Natural killer cell treated with Interleukin-12 subunit alpha and Interleukin-12 subunit beta and Interleukin-15 and Interleukin-18, amount 100 ng/mL, for 72 hours (primary cell): ENCODE measurements at regions not wholly inside any gene's neighbourhood (a gene's known extent, or its start where the extent isn't known, plus 50 kb on each side); places are given as distances from the start of the nearest gene placed in this dataset.

Experiments
- ATAC-seq, 2 donors: fragments of 150-1000 bp; cut with Tn5 transposase in 1 of 2; sonication (Bioruptor Pico), chemical (Tn5 transposase) in 1 of 2; 2 replicates each; pipeline ENCODE4 v1.10.0; 2021
- DNase-seq: peaks from one replicate; pipeline ENCODE4 v3.0.0; 2022; ENCODE audit warnings: low spot score
- H3K27ac Mint-ChIP-seq, 2 donors: 1 replicate in 1 of 2; 2 replicates in 1 of 2; pipeline ENCODE4 v1.8.0; 2022; ENCODE audit warnings: mixed read lengths in 2 of 2, mild to moderate bottlenecking in 1 of 2, moderate library complexity in 1 of 2
- H3K27me3 Mint-ChIP-seq, 2 donors: 1 replicate in 1 of 2; 2 replicates in 1 of 2; pipeline ENCODE4 v1.8.0; 2022; ENCODE audit warnings: mixed read lengths in 2 of 2
- H3K36me3 Mint-ChIP-seq: one replicate; pipeline ENCODE4 v1.8.0; 2022; ENCODE audit warnings: mixed read lengths
- H3K4me1 Mint-ChIP-seq, 2 donors: 1 replicate in 1 of 2; 2 replicates in 1 of 2; pipeline ENCODE4 v1.8.0; 2022; ENCODE audit warnings: low read depth in 2 of 2, mixed read lengths in 2 of 2, mild to moderate bottlenecking in 1 of 2
- H3K4me3 Mint-ChIP-seq: one replicate; pipeline ENCODE4 v1.8.0; 2022; ENCODE audit warnings: mixed read lengths
- H3K9me3 Mint-ChIP-seq: 2 replicates; pipeline ENCODE4 v1.8.0; 2022; ENCODE audit warnings: mixed read lengths

GRCh38 chr1:83790446-83790845 lies 208.5 kb downstream of the TTLL7 start:
- DNase-seq (no peak), ATAC-seq (no peak)
- Mint-ChIP-seq H3K27ac (no peak overlapping the region), H3K36me3 (no peaks in the 10 kb centered on the region), H3K4me1 (no peaks in the 10 kb centered on the region), H3K27me3 (no peaks in the 10 kb centered on the region), H3K9me3 (peaks cover 3% of the 10 kb centered on the region), H3K4me3 (no peak overlapping the region)

- Mint-ChIP-seq H3K27ac (no peak overlapping the region), H3K4me1 (no peaks in the 10 kb centered on the region), H3K27me3 (no peaks in the 10 kb centered on the region), H3K4me3 (no peak overlapping the region), H3K36me3 (no peaks in the 10 kb centered on the region), H3K9me3 (no peaks in the 10 kb centered on the region)
- DNase-seq (no peak), ATAC-seq (no peak)
Observed at GRCh38 chr1:83787246-83787998, 211.5 kb downstream of the TTLL7 start.

- no peaks in the 10 kb centered on the region for H3K4me1 Mint-ChIP-seq
- ATAC-seq = no peak
- no peak overlapping the region for H3K27ac Mint-ChIP-seq
- no peak overlapping the region for H3K4me3 Mint-ChIP-seq
- peaks cover 0 to 6% of the 10 kb centered on the region in 2 donors for H3K27me3 Mint-ChIP-seq
- no peak for DNase-seq
- H3K9me3 Mint-ChIP-seq = peaks cover 4% of the 10 kb centered on the region
- no peaks in the 10 kb centered on the region for H3K36me3 Mint-ChIP-seq
Observed at GRCh38 chr1:83781667-83782066, 217.3 kb downstream of the TTLL7 start.

- H3K9me3 Mint-ChIP-seq = peaks cover 4% of the 10 kb centered on the region
- no peak overlapping the region for H3K27ac Mint-ChIP-seq
- DNase-seq (no peak), ATAC-seq (no peak)
- no peak overlapping the region for H3K4me3 Mint-ChIP-seq
- no peaks in the 10 kb centered on the region for H3K4me1 Mint-ChIP-seq
- peaks cover 0 to 6% of the 10 kb centered on the region in 2 donors for H3K27me3 Mint-ChIP-seq
- no peaks in the 10 kb centered on the region for H3K36me3 Mint-ChIP-seq
Observed at GRCh38 chr1:83779565-83779964, 219.4 kb downstream of the TTLL7 start.

- Mint-ChIP-seq H3K27me3 (peaks cover 0 to 11% of the 10 kb centered on the region in 2 donors), H3K4me1 (no peaks in the 10 kb centered on the region), H3K27ac (no peak overlapping the region), H3K9me3 (peaks cover 4% of the 10 kb centered on the region), H3K36me3 (no peaks in the 10 kb centered on the region), H3K4me3 (no peak overlapping the region)
- DNase-seq = no peak
- ATAC-seq = no peak
Observed at GRCh38 chr1:83777758-83778101, 221.2 kb downstream of the TTLL7 start.

- DNase-seq (no peak), ATAC-seq (no peak)
- no peaks in the 10 kb centered on the region for H3K4me1 Mint-ChIP-seq
- peaks cover 4% of the 10 kb centered on the region for H3K9me3 Mint-ChIP-seq
- H3K4me3 Mint-ChIP-seq = no peak overlapping the region
- H3K36me3 Mint-ChIP-seq = no peaks in the 10 kb centered on the region
- no peak overlapping the region for H3K27ac Mint-ChIP-seq
- peaks cover 0 to 11% of the 10 kb centered on the region in 2 donors for H3K27me3 Mint-ChIP-seq
Observed at GRCh38 chr1:83776913-83777757, 221.8 kb downstream of the TTLL7 start.

- Mint-ChIP-seq H3K4me3 (no peak overlapping the region), H3K4me1 (no peaks in the 10 kb centered on the region), H3K27me3 (peaks cover 0 to 11% of the 10 kb centered on the region in 2 donors), H3K36me3 (no peaks in the 10 kb centered on the region), H3K27ac (no peak overlapping the region), H3K9me3 (no peaks in the 10 kb centered on the region)
- ATAC-seq = no peak
- DNase-seq = no peak
Observed at GRCh38 chr1:83775977-83776603, 222.8 kb downstream of the TTLL7 start.

- ATAC-seq = no peak
- no peak overlapping the region for H3K27ac Mint-ChIP-seq
- no peak for DNase-seq
- no peak overlapping the region for H3K4me3 Mint-ChIP-seq
- H3K27me3 Mint-ChIP-seq = peaks cover 3 to 11% of the 10 kb centered on the region in 2 donors
- peaks cover 0 to 3% of the 10 kb centered on the region in 2 donors for H3K4me1 Mint-ChIP-seq
- no peaks in the 10 kb centered on the region for H3K9me3 Mint-ChIP-seq
- H3K36me3 Mint-ChIP-seq = no peaks in the 10 kb centered on the region
Observed at GRCh38 chr1:83773059-83773458, 225.9 kb downstream of the TTLL7 start.

GRCh38 chr1:83770319-83770661 lies 228.6 kb downstream of the TTLL7 start:
- no peaks in the 10 kb centered on the region for H3K9me3 Mint-ChIP-seq
- H3K27me3 Mint-ChIP-seq = peaks cover 3 to 4% of the 10 kb centered on the region in 2 donors
- H3K4me1 Mint-ChIP-seq = peaks cover 0 to 3% of the 10 kb centered on the region in 2 donors
- no peak overlapping the region for H3K27ac Mint-ChIP-seq
- no peak for DNase-seq
- no peak for ATAC-seq
- no peak overlapping the region for H3K4me3 Mint-ChIP-seq
- H3K36me3 Mint-ChIP-seq = no peaks in the 10 kb centered on the region

GRCh38 chr1:83769594-83770318 lies 229.2 kb downstream of the TTLL7 start:
- DNase-seq = no peak
- no peaks in the 10 kb centered on the region for H3K36me3 Mint-ChIP-seq
- no peaks in the 10 kb centered on the region for H3K9me3 Mint-ChIP-seq
- H3K27ac Mint-ChIP-seq = no peak overlapping the region
- no peak overlapping the region for H3K4me3 Mint-ChIP-seq
- peaks cover 0 to 3% of the 10 kb centered on the region in 2 donors for H3K4me1 Mint-ChIP-seq
- H3K27me3 Mint-ChIP-seq = peaks cover 3 to 4% of the 10 kb centered on the region in 2 donors
- no peak for ATAC-seq

- no peak overlapping the region for H3K27ac Mint-ChIP-seq
- peaks cover 0 to 3% of the 10 kb centered on the region in 2 donors for H3K4me1 Mint-ChIP-seq
- ATAC-seq (no peak), DNase-seq (no peak)
- H3K4me3 Mint-ChIP-seq = no peak overlapping the region
- H3K36me3 Mint-ChIP-seq = no peaks in the 10 kb centered on the region
- H3K9me3 Mint-ChIP-seq = no peaks in the 10 kb centered on the region
- H3K27me3 Mint-ChIP-seq = peaks cover 3 to 4% of the 10 kb centered on the region in 2 donors
Observed at GRCh38 chr1:83769072-83769471, 229.9 kb downstream of the TTLL7 start.

- H3K27ac Mint-ChIP-seq = no peak overlapping the region
- H3K36me3 Mint-ChIP-seq = no peaks in the 10 kb centered on the region
- H3K27me3 Mint-ChIP-seq = peaks cover 0 to 7% of the 10 kb centered on the region in 2 donors
- no peak for ATAC-seq
- H3K4me3 Mint-ChIP-seq = no peak overlapping the region
- no peak for DNase-seq
- peaks cover 0 to 3% of the 10 kb centered on the region in 2 donors for H3K4me1 Mint-ChIP-seq
- no peaks in the 10 kb centered on the region for H3K9me3 Mint-ChIP-seq
Observed at GRCh38 chr1:83766241-83766691, 232.7 kb downstream of the TTLL7 start.

- Mint-ChIP-seq H3K4me1 (peaks cover 0 to 3% of the 10 kb centered on the region in 2 donors), H3K4me3 (no peak overlapping the region), H3K36me3 (no peaks in the 10 kb centered on the region), H3K27me3 (peaks cover 0 to 7% of the 10 kb centered on the region in 2 donors), H3K9me3 (no peaks in the 10 kb centered on the region), H3K27ac (no peak overlapping the region)
- ATAC-seq (no peak), DNase-seq (no peak)
Observed at GRCh38 chr1:83765125-83765524, 233.8 kb downstream of the TTLL7 start.
